Liver (tissue), 7 donors: ENCODE measurements at regions not wholly inside any gene's neighbourhood (a gene's known extent, or its start where the extent isn't known, plus 50 kb on each side); places are given as distances from the start of the nearest gene placed in this dataset.

Source experiments
- DNase-seq: peaks from one replicate; pipeline ENCODE4 v3.0.0-alpha.2; 2017; ENCODE audit warnings: low spot score
- H3K27ac ChIP-seq, 2 donors: one replicate each; pipeline ENCODE4 v1.7.0; 2013; ENCODE audit warnings: inconsistent platforms in 2 of 2, low read length in 2 of 2, control low read depth in 1 of 2, low read depth in 1 of 2, mild to moderate bottlenecking in 1 of 2
- H3K27me3 ChIP-seq, 4 donors: one replicate each; pipeline versions ENCODE4 v1.6.1 to v1.7.0; 2013; ENCODE audit warnings: low read length in 3 of 4, inconsistent platforms in 1 of 4, mild to moderate bottlenecking in 1 of 4, moderate library complexity in 1 of 4; ENCODE audit not compliant: control insufficient read depth in 4 of 4, insufficient read depth in 4 of 4
- H3K36me3 ChIP-seq, 4 donors: one replicate each; pipeline versions ENCODE4 v1.6.1 to v1.7.0; 2013; ENCODE audit warnings: low read length in 3 of 4, mild to moderate bottlenecking in 3 of 4, low read depth in 1 of 4, moderate library complexity in 1 of 4; ENCODE audit not compliant: control insufficient read depth in 4 of 4, insufficient read depth in 3 of 4
- H3K4me1 ChIP-seq, 4 donors: one replicate each; pipeline versions ENCODE4 v1.6.1 to v1.7.0; 2013; ENCODE audit warnings: low read length in 3 of 4, mild to moderate bottlenecking in 3 of 4, moderate library complexity in 1 of 4; ENCODE audit not compliant: control insufficient read depth in 4 of 4, insufficient read depth in 4 of 4
- H3K4me3 ChIP-seq, 3 donors: one replicate each; pipeline versions ENCODE4 v1.6.1 to v1.7.0; 2013; ENCODE audit warnings: low read length in 3 of 3, control low read depth in 1 of 3, low read depth in 1 of 3, mild to moderate bottlenecking in 1 of 3
- H3K9ac ChIP-seq, 2 donors: one replicate each; pipeline ENCODE4 v1.7.0; 2013; ENCODE audit warnings: low read length in 2 of 2, mild to moderate bottlenecking in 2 of 2, moderate library complexity in 2 of 2, control low read depth in 1 of 2, low read depth in 1 of 2
- H3K9me3 ChIP-seq, 4 donors: one replicate each; pipeline versions ENCODE4 v1.6.1 to v1.7.0; 2013; ENCODE audit warnings: low read length in 3 of 4; ENCODE audit not compliant: control insufficient read depth in 4 of 4
- ATF3 ChIP-seq: IDR thresholded peaks from 2 replicates; pipeline ENCODE4 v1.6.1; 2016; ENCODE audit warnings: antibody characterized with exemption
- EGR1 ChIP-seq, 2 donors: IDR thresholded peaks; 2 replicates each; pipeline ENCODE4 v1.6.1; 2016 to 2018; ENCODE audit warnings: antibody characterized with exemption in 2 of 2, low read depth in 2 of 2
- FOXA1 ChIP-seq: IDR thresholded peaks from 2 replicates; pipeline ENCODE4 v1.6.1; 2016; ENCODE audit warnings: antibody characterized with exemption
- FOXA2 ChIP-seq: IDR thresholded peaks from 2 replicates; pipeline ENCODE4 v1.6.1; 2016; ENCODE audit warnings: antibody characterized with exemption
- HNF4A ChIP-seq, 2 donors: conservative IDR thresholded peaks; 2 replicates each; pipeline ENCODE4 v1.6.1; 2016; ENCODE audit warnings: antibody characterized with exemption in 2 of 2, mild to moderate bottlenecking in 2 of 2
- JUND ChIP-seq, 2 donors: IDR thresholded peaks; 2 replicates each; pipeline ENCODE4 v1.6.1; 2016; ENCODE audit warnings: antibody characterized with exemption in 2 of 2
- NR2F2 ChIP-seq: IDR thresholded peaks from 2 replicates; pipeline ENCODE4 v1.6.1; 2016; ENCODE audit warnings: antibody characterized with exemption
- RAD21 ChIP-seq, 2 donors: IDR thresholded peaks; 2 replicates each; pipeline ENCODE4 v1.6.1; 2016; ENCODE audit warnings: antibody characterized with exemption in 2 of 2, mild to moderate bottlenecking in 2 of 2
- REST ChIP-seq: IDR thresholded peaks from 2 replicates; pipeline ENCODE4 v1.6.1; 2016; ENCODE audit warnings: antibody characterized with exemption, mild to moderate bottlenecking
- RXRA ChIP-seq, 2 donors: IDR thresholded peaks; 2 replicates each; pipeline ENCODE4 v1.6.1; 2017 to 2018; ENCODE audit warnings: antibody characterized with exemption in 2 of 2, mild to moderate bottlenecking in 1 of 2
- SP1 ChIP-seq: IDR thresholded peaks from 2 replicates; pipeline ENCODE4 v1.6.1; 2018; ENCODE audit warnings: antibody characterized with exemption, mild to moderate bottlenecking
- TAF1 ChIP-seq: conservative IDR thresholded peaks from 2 replicates; pipeline ENCODE4 v1.6.1; 2016; ENCODE audit warnings: antibody characterized with exemption, mild to moderate bottlenecking
- ZBTB33 ChIP-seq: IDR thresholded peaks from 2 replicates; pipeline ENCODE4 v1.6.1; 2016; ENCODE audit warnings: antibody characterized with exemption
- WGBS: extraction: QIAGEN DNeasy Blood & Tissue Kit; methylation state at CpG from one replicate; pipeline ENCODE4 v1.1.7; 2013; 5-methylcytosine and 5-hydroxymethylcytosine counted together
- donor health status: healthy.
- donor health status: healthy.
- donor health status: healthy.
- donor health status: healthy.

GRCh38 chr1:18039102-18039501 is 68.5 kb upstream of the IGSF21 start (continued):
- TF ChIP-seq JUND (IDR thresholded peaks at IDR 0.05) = no peak
- no peak for TF ChIP-seq TAF1
- no peak for TF ChIP-seq EGR1 (IDR thresholded peaks at IDR 0.05; ENCODE audit: low read depth in 2 of 2)
- no peak for TF ChIP-seq NR2F2

GRCh38 chr1:18041102-18041501 is 66.5 kb upstream of the IGSF21 start:
- Histone ChIP-seq H3K27me3 (peaks cover 0 to 2% (median 0%) of the 10 kb centered on the region in 4 donors), H3K27ac (no peak overlapping the region), H3K36me3 (no peaks in the 10 kb centered on the region), H3K9ac (no peak overlapping the region), H3K9me3 (no peaks in the 10 kb centered on the region), H3K4me1 (no peaks in the 10 kb centered on the region), H3K4me3 (no peak overlapping the region)
- no peak for TF ChIP-seq RAD21 (IDR thresholded peaks at IDR 0.05)
- no peak for TF ChIP-seq RXRA (IDR thresholded peaks at IDR 0.05)
- TF ChIP-seq ATF3 = no peak
- no peak for TF ChIP-seq FOXA1
- TF ChIP-seq FOXA2 = no peak
- TF ChIP-seq HNF4A (conservative IDR thresholded peaks at IDR 0.05) = no peak
- TF ChIP-seq EGR1 (IDR thresholded peaks at IDR 0.05; ENCODE audit: low read depth in 2 of 2) = no peak
- no peak for TF ChIP-seq SP1
- no peak for TF ChIP-seq ZBTB33
- 64% methylated on average over 6 of the region's 6 CpGs for WGBS
- no peak for DNase-seq

GRCh38 chr1:18041685-18042355 is 65.8 kb upstream of the IGSF21 start:
- Histone ChIP-seq H3K9me3 (no peaks in the 10 kb centered on the region), H3K27me3 (peaks cover 0 to 2% (median 0%) of the 10 kb centered on the region in 4 donors), H3K4me1 (no peaks in the 10 kb centered on the region), H3K27ac (no peak overlapping the region), H3K36me3 (no peaks in the 10 kb centered on the region), H3K4me3 (no peak overlapping the region), H3K9ac (no peak overlapping the region)
- no peak for DNase-seq
- WGBS = 56% methylated on average over 11 of the region's 11 CpGs
- TF ChIP-seq NR2F2 (no peak), EGR1 (IDR thresholded peaks at IDR 0.05; ENCODE audit: low read depth in 2 of 2) (no peak), ZBTB33 (no peak), RAD21 (IDR thresholded peaks at IDR 0.05) (peak in 1 of 2 donors; percentile 29), REST (no peak), FOXA1 (no peak), ATF3 (no peak)
